ENCODE measurements at regions not wholly inside any gene's neighbourhood (a gene's known extent, or its start where the extent isn't known, plus 50 kb on each side); places are given as distances from the start of the nearest gene placed in this dataset.

DNA sequence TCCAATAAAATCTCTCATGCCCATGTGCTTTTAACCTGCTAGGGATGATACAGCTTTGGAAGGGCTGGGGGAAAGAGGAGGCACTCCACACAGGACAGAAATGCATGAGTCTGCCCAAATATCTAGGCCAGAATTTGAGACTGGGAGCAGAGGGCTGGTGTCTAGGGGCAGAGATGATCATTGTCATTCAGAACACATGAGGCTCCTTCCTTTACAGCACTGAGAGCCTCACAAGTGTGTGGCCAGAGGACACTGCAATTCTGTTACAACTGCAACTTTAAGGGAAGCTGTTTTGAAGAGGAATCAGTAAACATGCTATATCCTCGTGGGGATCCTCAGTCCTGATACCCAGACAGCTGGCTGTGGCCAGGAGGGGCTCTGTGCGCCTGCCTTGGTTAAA is 541.3 kb downstream of the OMA1 start:
- TF ChIP-seq, protein P1, sequence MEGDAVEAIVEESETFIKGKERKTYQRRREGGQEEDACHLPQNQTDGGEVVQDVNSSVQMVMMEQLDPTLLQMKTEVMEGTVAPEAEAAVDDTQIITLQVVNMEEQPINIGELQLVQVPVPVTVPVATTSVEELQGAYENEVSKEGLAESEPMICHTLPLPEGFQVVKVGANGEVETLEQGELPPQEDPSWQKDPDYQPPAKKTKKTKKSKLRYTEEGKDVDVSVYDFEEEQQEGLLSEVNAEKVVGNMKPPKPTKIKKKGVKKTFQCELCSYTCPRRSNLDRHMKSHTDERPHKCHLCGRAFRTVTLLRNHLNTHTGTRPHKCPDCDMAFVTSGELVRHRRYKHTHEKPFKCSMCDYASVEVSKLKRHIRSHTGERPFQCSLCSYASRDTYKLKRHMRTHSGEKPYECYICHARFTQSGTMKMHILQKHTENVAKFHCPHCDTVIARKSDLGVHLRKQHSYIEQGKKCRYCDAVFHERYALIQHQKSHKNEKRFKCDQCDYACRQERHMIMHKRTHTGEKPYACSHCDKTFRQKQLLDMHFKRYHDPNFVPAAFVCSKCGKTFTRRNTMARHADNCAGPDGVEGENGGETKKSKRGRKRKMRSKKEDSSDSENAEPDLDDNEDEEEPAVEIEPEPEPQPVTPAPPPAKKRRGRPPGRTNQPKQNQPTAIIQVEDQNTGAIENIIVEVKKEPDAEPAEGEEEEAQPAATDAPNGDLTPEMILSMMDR (IDR thresholded peaks at IDR 0.05): no peak
- no peak for DNase-seq (ENCODE audit: low spot score)
- no peaks in the 10 kb centered on the region for H3K36me3 ChIP-seq
- no peaks in the 10 kb centered on the region for H3K27me3 ChIP-seq
- H3K27ac ChIP-seq: no peak overlapping the region
- no peaks in the 10 kb centered on the region for H3K4me1 ChIP-seq
- no peaks in the 10 kb centered on the region for H3K9me3 ChIP-seq
- H3K4me3 ChIP-seq: no peak overlapping the region

DNA sequence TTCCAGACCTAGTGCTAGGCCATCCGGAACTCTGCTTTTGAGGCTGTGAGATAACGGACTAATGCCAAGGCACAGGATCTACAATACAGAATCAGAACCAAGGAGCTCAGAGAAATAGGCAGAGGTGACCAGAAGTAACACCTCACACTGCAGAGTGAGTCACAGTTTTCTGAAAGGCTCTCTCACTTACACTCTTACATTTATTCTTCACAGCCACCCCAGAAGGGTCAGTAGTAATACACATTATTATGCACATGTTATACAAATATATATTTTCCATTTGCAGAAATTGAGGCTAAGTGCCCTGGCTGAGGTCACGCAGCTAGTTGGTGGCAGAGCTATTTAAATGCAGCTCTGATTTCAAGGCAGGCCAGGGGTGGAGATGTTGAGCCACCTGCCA is 542.5 kb downstream of the OMA1 start:
- H3K4me1 ChIP-seq: no peaks in the 10 kb centered on the region
- no peak overlapping the region for H3K4me3 ChIP-seq
- no peak for DNase-seq (ENCODE audit: low spot score)
- H3K9me3 ChIP-seq: no peaks in the 10 kb centered on the region
- no peaks in the 10 kb centered on the region for H3K27me3 ChIP-seq
- no peaks in the 10 kb centered on the region for H3K36me3 ChIP-seq
- H3K27ac ChIP-seq: no peak overlapping the region
- TF ChIP-seq, protein P1 (IDR thresholded peaks at IDR 0.05): no peak

DNA sequence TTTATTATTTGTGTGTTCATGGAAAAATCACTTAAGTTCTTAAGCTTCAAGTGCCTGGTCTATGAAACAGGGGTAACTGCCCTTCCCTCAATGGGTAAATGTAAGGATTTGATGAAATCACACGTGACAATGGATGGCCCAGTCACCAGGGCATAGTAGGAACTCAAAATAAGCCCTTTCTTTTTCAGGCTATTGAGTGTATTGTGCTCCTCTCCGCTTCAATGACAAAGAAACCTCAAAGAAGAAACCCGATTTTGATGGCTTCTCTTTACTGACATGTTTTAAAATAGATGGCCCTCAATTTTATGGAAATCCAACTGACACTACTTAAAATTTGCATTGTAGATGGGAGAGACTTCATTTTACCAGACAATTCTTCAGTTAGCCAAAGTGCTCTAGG is 543.5 kb downstream of the OMA1 start:
- DNase-seq (ENCODE audit: low spot score): no peak
- H3K4me3 ChIP-seq: no peak overlapping the region
- TF ChIP-seq, protein P1 (IDR thresholded peaks at IDR 0.05): no peak
- H3K27ac ChIP-seq: no peak overlapping the region
- H3K36me3 ChIP-seq: no peaks in the 10 kb centered on the region
- no peaks in the 10 kb centered on the region for H3K4me1 ChIP-seq
- no peaks in the 10 kb centered on the region for H3K27me3 ChIP-seq
- no peaks in the 10 kb centered on the region for H3K9me3 ChIP-seq

DNA sequence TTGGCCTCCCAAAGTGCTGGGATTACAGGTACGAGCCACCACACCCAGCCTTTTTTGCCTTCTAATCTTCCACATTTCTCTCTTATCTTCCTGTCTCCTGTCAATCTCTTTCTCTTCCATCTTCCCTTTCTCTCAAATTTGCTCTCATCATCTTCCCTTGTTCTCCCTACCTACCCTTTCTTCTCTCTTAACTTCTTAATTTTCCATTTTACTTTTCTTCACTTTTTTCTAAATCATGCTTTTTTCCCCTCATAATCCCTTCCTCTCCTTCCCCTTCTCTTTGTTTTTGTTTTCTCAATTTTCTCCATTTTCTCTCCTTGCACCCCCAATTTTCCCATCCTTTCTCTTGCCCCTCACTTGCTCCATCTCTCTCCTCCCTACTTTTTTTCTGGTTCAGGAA is 545.7 kb downstream of the OMA1 start:
- Histone ChIP-seq H3K9me3 (peaks cover 0 to 5% of the 10 kb centered on the region in 2 donors), H3K4me3 (no peak overlapping the region), H3K4me1 (no peaks in the 10 kb centered on the region), H3K27me3 (no peaks in the 10 kb centered on the region), H3K36me3 (no peaks in the 10 kb centered on the region), H3K27ac (no peak overlapping the region)
- TF ChIP-seq, protein P1 (IDR thresholded peaks at IDR 0.05): no peak
- DNase-seq (ENCODE audit: low spot score): no peak

DNA sequence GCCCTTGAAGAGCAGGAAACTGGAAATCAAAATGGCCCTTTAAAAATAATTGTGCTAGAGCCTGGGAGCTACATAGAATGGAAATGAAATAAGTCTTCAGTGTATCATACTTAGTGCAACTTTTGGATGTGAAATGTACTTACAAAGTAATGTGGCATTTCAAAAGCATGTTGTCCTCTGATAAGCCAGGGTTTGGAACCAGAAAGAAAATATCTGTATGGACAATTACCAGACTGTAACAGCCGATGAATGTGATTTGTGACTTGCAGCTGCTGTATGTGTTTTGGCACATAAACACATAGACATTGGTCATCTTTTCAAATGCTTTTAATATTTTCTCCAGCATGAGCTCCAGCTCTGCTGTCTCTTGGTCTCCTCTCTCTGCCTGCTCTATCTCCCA is 546.4 kb downstream of the OMA1 start:
- DNase-seq (ENCODE audit: low spot score): no peak

DNA sequence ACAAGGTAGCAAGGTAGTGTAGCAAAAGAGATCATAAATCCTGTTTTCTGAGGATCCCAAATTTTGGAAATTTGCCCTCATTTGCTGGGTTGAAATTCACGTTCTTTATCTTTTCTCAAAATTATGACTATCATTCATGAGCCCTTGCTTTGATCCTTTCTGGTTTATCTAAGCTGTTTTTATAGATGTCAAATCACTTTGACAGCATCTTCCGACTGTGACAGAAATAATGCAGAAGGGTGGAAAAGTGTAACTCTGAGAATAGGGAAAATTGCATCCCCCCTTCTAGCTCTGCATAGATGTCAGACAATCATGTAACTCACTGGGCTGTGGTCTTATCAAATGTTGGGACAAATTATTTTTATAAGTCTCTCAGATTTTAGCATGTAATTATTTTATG is 550.1 kb downstream of the OMA1 start:
- TF ChIP-seq, protein P1 (IDR thresholded peaks at IDR 0.05): no peak
- DNase-seq (ENCODE audit: low spot score): no peak
- no peak overlapping the region for H3K27ac ChIP-seq
- H3K4me3 ChIP-seq: no peak overlapping the region
- H3K36me3 ChIP-seq: no peaks in the 10 kb centered on the region
- no peaks in the 10 kb centered on the region for H3K27me3 ChIP-seq
- H3K4me1 ChIP-seq: no peaks in the 10 kb centered on the region
- peaks cover 0 to 5% of the 10 kb centered on the region in 2 donors for H3K9me3 ChIP-seq

More for the DNA sequence above, 546.4 kb downstream of the OMA1 start:
- Histone ChIP-seq H3K36me3 (no peaks in the 10 kb centered on the region), H3K9me3 (peaks cover 0 to 5% of the 10 kb centered on the region in 2 donors), H3K27me3 (no peaks in the 10 kb centered on the region), H3K4me1 (no peaks in the 10 kb centered on the region), H3K27ac (no peak overlapping the region), H3K4me3 (no peak overlapping the region)
- TF ChIP-seq, protein P1 (IDR thresholded peaks at IDR 0.05): no peak

All from right atrium auricular region (tissue), 2 donors.